T-helper 2 cell treated with Interferon-gamma antibody and Interleukin-4, amounts not matched to agents 5 μg/mL and 100 μg/mL, for 36 hours (primary cell): ENCODE measurements at regions not wholly inside any gene's neighbourhood (a gene's known extent, or its start where the extent isn't known, plus 50 kb on each side); places are given as distances from the start of the nearest gene placed in this dataset.

Experiments used
- DNase-seq: peaks from one replicate; pipeline ENCODE4 v3.0.0; 2021; ENCODE audit warnings: low spot score
- H3K27ac Mint-ChIP-seq: one replicate; pipeline ENCODE4 v1.8.0; 2021; ENCODE audit warnings: mild to moderate bottlenecking, mixed read lengths
- H3K27me3 Mint-ChIP-seq: one replicate; pipeline ENCODE4 v1.8.0; 2021; ENCODE audit warnings: low read depth, mixed read lengths
- H3K36me3 Mint-ChIP-seq: one replicate; pipeline ENCODE4 v1.8.0; 2021; ENCODE audit warnings: low read depth, mixed read lengths
- H3K4me1 Mint-ChIP-seq: one replicate; pipeline ENCODE4 v1.8.0; 2021; ENCODE audit warnings: low read depth, mixed read lengths
- H3K4me3 Mint-ChIP-seq: one replicate; pipeline ENCODE4 v1.8.0; 2022; ENCODE audit warnings: mild to moderate bottlenecking, moderate library complexity, mixed read lengths
- H3K9me3 Mint-ChIP-seq: one replicate; pipeline ENCODE4 v1.8.0; 2021; ENCODE audit warnings: mixed read lengths

- no peak for DNase-seq
- Mint-ChIP-seq H3K4me3 (no peak overlapping the region), H3K27ac (no peak overlapping the region), H3K4me1 (no peaks in the 10 kb centered on the region), H3K9me3 (no peaks in the 10 kb centered on the region), H3K36me3 (no peaks in the 10 kb centered on the region), H3K27me3 (no peaks in the 10 kb centered on the region)
Observed at GRCh38 chr15:38890194-38890593, 325.6 kb upstream of the RASGRP1 start.

DNA sequence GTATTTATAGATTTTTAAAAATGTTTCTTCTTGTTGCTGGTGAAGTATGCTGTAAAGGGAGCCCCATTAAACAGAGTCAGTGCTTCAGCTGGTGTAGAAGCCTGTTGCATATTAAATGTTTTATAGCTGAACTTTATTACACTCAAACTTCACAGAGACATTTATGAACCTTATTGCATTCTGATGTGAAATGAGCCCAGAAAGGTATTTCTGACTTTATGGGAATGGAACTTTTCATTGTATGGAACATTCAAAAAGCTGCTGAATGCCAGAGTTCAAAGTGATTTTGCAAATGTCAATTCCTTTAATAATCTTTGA is 329.3 kb upstream of the RASGRP1 start:
- no peak for DNase-seq
- Mint-ChIP-seq H3K4me3 (no peak overlapping the region), H3K27ac (no peak overlapping the region), H3K27me3 (no peaks in the 10 kb centered on the region), H3K9me3 (no peaks in the 10 kb centered on the region), H3K36me3 (no peaks in the 10 kb centered on the region), H3K4me1 (no peaks in the 10 kb centered on the region)

GRCh38 chr15:38894243-38894948 is 329.8 kb upstream of the RASGRP1 start:
- Mint-ChIP-seq H3K4me1 (no peaks in the 10 kb centered on the region), H3K9me3 (no peaks in the 10 kb centered on the region), H3K27me3 (no peaks in the 10 kb centered on the region), H3K27ac (no peak overlapping the region), H3K36me3 (no peaks in the 10 kb centered on the region), H3K4me3 (no peak overlapping the region)
- no peak for DNase-seq

- Mint-ChIP-seq H3K36me3 (no peaks in the 10 kb centered on the region), H3K27me3 (no peaks in the 10 kb centered on the region), H3K4me1 (no peaks in the 10 kb centered on the region), H3K4me3 (no peak overlapping the region), H3K9me3 (no peaks in the 10 kb centered on the region), H3K27ac (no peak overlapping the region)
- DNase-seq = no peak
Observed at GRCh38 chr15:38895326-38896255, 331.0 kb upstream of the RASGRP1 start.

DNA sequence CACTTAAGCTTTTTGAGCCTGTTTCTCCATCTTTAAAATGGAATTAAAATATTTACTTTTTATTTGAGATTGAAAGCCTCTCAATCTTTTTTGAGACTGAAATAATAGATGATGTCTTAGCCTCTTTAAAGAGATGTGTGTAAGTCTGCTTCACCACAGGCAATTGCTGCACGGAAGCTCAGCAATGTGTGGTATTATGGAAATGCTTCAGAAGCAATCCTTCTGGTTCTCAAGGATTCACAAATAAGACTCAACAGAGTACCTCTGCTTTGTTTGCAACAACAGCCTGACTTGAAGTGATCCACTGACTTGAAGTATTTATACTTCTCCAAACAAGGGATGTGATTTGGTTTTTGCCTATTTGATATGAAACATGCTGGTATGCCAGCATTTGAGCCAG is 332.0 kb upstream of the RASGRP1 start:
- Mint-ChIP-seq H3K27ac (no peak overlapping the region), H3K27me3 (no peaks in the 10 kb centered on the region), H3K4me3 (no peak overlapping the region), H3K36me3 (no peaks in the 10 kb centered on the region), H3K4me1 (no peaks in the 10 kb centered on the region), H3K9me3 (no peaks in the 10 kb centered on the region)
- no peak for DNase-seq

GRCh38 chr15:38897551-38897950 is 332.9 kb upstream of the RASGRP1 start:
- DNase-seq = no peak
- Mint-ChIP-seq H3K9me3 (no peaks in the 10 kb centered on the region), H3K27ac (no peak overlapping the region), H3K36me3 (no peaks in the 10 kb centered on the region), H3K4me1 (no peaks in the 10 kb centered on the region), H3K4me3 (no peak overlapping the region), H3K27me3 (no peaks in the 10 kb centered on the region)

DNA sequence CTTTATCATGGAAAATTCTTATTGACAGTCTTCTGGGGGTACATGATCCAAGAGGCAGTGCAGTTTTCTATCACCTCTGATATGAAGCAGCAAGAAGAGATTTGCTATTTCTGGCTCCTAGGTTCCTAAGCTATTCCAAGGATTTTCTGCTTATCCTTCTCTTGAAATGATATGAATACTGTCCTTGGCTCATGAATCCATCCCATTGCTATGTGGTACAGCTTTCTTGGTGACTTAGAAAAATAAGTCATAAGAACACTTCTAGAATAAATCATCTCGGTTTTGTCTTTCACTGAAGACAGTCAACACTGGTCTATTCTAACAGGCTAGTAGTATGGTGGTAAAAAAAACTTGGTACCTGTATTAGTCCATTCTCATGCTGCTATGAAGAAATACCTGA is 333.6 kb upstream of the RASGRP1 start:
- no peak overlapping the region for H3K4me3 Mint-ChIP-seq
- H3K9me3 Mint-ChIP-seq = no peaks in the 10 kb centered on the region
- no peak overlapping the region for H3K27ac Mint-ChIP-seq
- no peak for DNase-seq
- no peaks in the 10 kb centered on the region for H3K27me3 Mint-ChIP-seq
- no peaks in the 10 kb centered on the region for H3K36me3 Mint-ChIP-seq
- no peaks in the 10 kb centered on the region for H3K4me1 Mint-ChIP-seq

GRCh38 chr15:38899300-38899699 is 334.7 kb upstream of the RASGRP1 start:
- Mint-ChIP-seq H3K9me3 (no peaks in the 10 kb centered on the region), H3K36me3 (no peaks in the 10 kb centered on the region), H3K4me3 (no peak overlapping the region), H3K4me1 (no peaks in the 10 kb centered on the region), H3K27ac (no peak overlapping the region), H3K27me3 (no peaks in the 10 kb centered on the region)
- no peak for DNase-seq

DNA sequence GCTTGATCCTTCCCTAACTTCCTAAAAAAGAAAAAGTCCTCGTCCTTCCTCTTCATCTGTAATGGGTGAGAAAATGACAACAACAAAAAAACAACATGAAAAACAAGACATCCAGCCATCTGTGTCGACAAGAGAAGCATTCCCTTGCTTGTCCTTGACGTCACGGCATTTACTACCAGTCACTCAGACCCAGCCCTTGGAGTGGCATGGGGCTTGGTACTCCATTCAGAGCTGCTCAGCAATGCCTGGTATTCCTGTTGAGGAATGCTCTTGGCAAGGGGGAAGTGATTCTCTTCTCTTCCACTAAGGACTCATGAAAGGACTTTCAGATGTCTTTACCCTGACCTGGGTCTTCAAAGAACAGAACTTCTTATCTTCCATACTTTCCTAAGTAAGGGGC is 339.7 kb upstream of the RASGRP1 start:
- DNase-seq = no peak
- Mint-ChIP-seq H3K4me3 (no peak overlapping the region), H3K27ac (no peak overlapping the region), H3K36me3 (no peaks in the 10 kb centered on the region), H3K4me1 (no peaks in the 10 kb centered on the region), H3K9me3 (no peaks in the 10 kb centered on the region), H3K27me3 (peaks cover 3% of the 10 kb centered on the region)

DNA sequence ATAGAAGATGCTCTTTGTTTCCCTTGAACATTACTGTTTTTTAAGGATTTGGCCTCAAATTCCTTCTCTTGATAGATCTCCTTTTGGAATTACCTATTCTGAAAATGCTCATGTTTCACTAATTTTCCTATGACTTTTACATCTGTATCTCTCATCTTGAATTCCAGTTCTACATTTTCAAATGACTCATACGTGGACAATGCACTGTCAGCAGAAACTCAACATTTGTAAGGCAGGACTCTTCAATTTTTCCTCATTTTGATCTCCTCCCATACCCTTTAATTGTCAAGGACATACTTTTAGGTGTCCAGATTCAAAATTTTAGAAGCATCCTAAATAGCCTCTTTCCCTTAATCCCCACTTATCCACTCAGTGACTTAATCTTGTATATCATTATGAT is 341.0 kb upstream of the RASGRP1 start:
- no peaks in the 10 kb centered on the region for H3K4me1 Mint-ChIP-seq
- no peak overlapping the region for H3K4me3 Mint-ChIP-seq
- H3K27ac Mint-ChIP-seq = no peak overlapping the region
- H3K9me3 Mint-ChIP-seq = no peaks in the 10 kb centered on the region
- peaks cover 3% of the 10 kb centered on the region for H3K27me3 Mint-ChIP-seq
- no peaks in the 10 kb centered on the region for H3K36me3 Mint-ChIP-seq
- no peak for DNase-seq

GRCh38 chr15:38920966-38921365 is 356.4 kb upstream of the RASGRP1 start:
- H3K27me3 Mint-ChIP-seq = no peaks in the 10 kb centered on the region
- no peak overlapping the region for H3K27ac Mint-ChIP-seq
- no peak for DNase-seq
- H3K4me3 Mint-ChIP-seq = no peak overlapping the region
- H3K9me3 Mint-ChIP-seq = no peaks in the 10 kb centered on the region
- H3K4me1 Mint-ChIP-seq = no peaks in the 10 kb centered on the region
- H3K36me3 Mint-ChIP-seq = no peaks in the 10 kb centered on the region

DNA sequence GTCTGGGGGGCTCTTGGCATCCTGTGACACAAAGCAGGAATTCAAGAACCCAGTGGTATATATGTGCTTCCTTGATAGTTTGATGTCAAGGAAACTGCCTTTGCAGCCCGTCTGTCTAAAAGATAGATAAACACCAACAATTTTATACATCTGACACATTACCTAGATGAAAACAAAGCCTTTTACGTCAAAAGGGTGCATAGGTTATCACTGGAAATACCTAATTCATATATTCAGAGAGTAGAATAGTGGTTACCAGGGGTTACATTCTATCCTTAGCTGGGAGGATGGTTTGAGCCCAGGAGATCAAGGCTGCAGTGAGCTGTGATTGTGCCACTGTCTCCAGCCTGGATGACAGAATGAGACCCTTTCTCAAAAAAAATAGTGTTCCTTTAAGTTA is 356.9 kb upstream of the RASGRP1 start:
- Mint-ChIP-seq H3K9me3 (no peaks in the 10 kb centered on the region), H3K4me1 (no peaks in the 10 kb centered on the region), H3K4me3 (no peak overlapping the region), H3K27ac (no peak overlapping the region), H3K27me3 (no peaks in the 10 kb centered on the region), H3K36me3 (no peaks in the 10 kb centered on the region)
- no peak for DNase-seq

DNA sequence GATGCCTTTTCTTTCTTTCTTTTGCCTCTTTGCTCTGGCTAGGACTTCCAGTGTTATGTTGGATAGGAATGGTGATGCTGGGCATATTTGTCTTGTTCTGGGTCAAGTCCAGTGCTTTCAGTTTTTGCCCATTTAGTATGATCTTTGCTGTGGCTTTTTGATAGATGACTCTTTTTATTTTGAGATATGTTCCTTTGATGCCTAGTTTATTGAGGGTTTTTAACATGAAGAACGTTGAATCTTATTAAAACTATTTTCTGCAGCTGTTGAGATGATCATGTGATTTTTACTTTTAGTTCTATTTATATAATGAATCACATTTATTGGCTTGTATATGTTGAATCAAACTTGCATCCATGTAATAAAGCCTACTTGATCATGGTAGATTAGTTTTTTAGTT is 363.8 kb upstream of the RASGRP1 start:
- H3K27ac Mint-ChIP-seq = no peak overlapping the region
- no peaks in the 10 kb centered on the region for H3K4me1 Mint-ChIP-seq
- no peaks in the 10 kb centered on the region for H3K36me3 Mint-ChIP-seq
- H3K27me3 Mint-ChIP-seq = no peaks in the 10 kb centered on the region
- no peak overlapping the region for H3K4me3 Mint-ChIP-seq
- DNase-seq = no peak
- H3K9me3 Mint-ChIP-seq = no peaks in the 10 kb centered on the region

DNA sequence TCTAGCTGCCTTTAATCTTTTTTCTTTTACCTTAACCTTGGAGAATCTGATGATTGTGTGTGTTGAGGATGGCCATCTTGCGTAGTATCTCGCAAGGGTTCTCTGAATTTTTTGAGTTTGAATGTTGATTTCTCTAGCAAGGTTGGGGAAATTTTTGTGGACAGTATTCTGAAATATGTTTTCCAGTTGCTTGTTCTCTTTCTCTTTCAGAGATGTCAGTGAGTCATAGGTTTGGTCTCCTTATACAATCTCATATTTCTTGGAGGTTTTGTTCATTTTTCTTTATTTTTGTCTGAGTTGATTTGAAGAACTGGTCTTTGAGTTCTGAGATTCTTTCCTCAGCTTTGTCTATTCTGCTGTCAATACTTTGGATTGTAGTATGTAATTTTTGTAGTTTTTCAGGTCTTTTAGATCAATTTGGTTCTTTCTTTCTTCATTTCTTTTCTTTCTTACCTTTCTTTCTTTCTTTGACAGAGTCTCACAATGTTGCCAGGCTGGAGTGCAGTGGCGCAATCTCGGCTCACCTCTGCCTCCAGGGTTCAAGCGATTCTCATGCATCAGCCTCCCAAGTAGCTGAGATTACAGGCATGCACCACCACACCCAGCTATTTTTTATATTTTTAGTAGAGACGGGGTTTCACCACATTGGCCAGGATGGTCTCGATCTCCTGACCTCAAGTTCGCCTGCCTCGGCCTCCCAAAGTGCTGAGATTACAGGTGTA is 366.4 kb upstream of the RASGRP1 start:
- Mint-ChIP-seq H3K4me1 (no peaks in the 10 kb centered on the region), H3K27ac (no peak overlapping the region), H3K4me3 (no peak overlapping the region), H3K27me3 (no peaks in the 10 kb centered on the region), H3K9me3 (no peaks in the 10 kb centered on the region), H3K36me3 (no peaks in the 10 kb centered on the region)
- no peak for DNase-seq
